ENCODE measurements at regions not wholly inside any gene's neighbourhood (a gene's known extent, or its start where the extent isn't known, plus 50 kb on each side); places are given as distances from the start of the nearest gene placed in this dataset.

- TF ChIP-seq POLR2A (IDR thresholded peaks at IDR 0.05) (no peak), CTCF (IDR thresholded peaks at IDR 0.05) (no peak)
Measured at GRCh38 chr12:39205969-39206368, 237.0 kb downstream of the KIF21A start.
